Epithelial cell of proximal tubule (primary cell): ENCODE measurements at regions not wholly inside any gene's neighbourhood (a gene's known extent, or its start where the extent isn't known, plus 50 kb on each side); places are given as distances from the start of the nearest gene placed in this dataset.

Experiments used
- DNase-seq: peaks from one replicate; pipeline ENCODE4 v3.0.0-alpha.2; 2011; ENCODE audit warnings: low read depth
- H3K4me3 ChIP-seq: 2 replicates; pipeline ENCODE4 v1.5.1; 2011; ENCODE audit warnings: low read depth, mild to moderate bottlenecking, low read length
- CTCF ChIP-seq: conservative IDR thresholded peaks from 2 replicates; pipeline ENCODE4 v1.5.1; 2012; ENCODE audit warnings: low read depth, mild to moderate bottlenecking, low read length

- no peak for DNase-seq
- H3K4me3 ChIP-seq, result no peak overlapping the region
- no peak for TF ChIP-seq CTCF
Observed at GRCh38 chr10:10630782-10631181, 386.9 kb upstream of the CELF2 start.

- DNase-seq, result no peak
- no peak overlapping the region for H3K4me3 ChIP-seq
- no peak for TF ChIP-seq CTCF
Observed at GRCh38 chr10:10642189-10642588, 375.5 kb upstream of the CELF2 start.

GRCh38 chr10:10642751-10643150, 374.9 kb upstream of the CELF2 start:
- H3K4me3 ChIP-seq, result no peak overlapping the region
- no peak for DNase-seq
- no peak for TF ChIP-seq CTCF

GRCh38 chr10:10644008-10644646, 373.5 kb upstream of the CELF2 start:
- no peak for TF ChIP-seq CTCF
- H3K4me3 ChIP-seq, result no peak overlapping the region
- DNase-seq, result no peak

GRCh38 chr10:10644676-10645385, 372.8 kb upstream of the CELF2 start:
- no peak overlapping the region for H3K4me3 ChIP-seq
- DNase-seq, result no peak
- no peak for TF ChIP-seq CTCF

- TF ChIP-seq CTCF, result no peak
- H3K4me3 ChIP-seq, result no peak overlapping the region
- no peak for DNase-seq
Observed at GRCh38 chr10:10647331-10647730, 370.3 kb upstream of the CELF2 start.

GRCh38 chr10:10657139-10657760, 360.4 kb upstream of the CELF2 start:
- DNase-seq, result no peak
- TF ChIP-seq CTCF, result no peak
- H3K4me3 ChIP-seq, result no peak overlapping the region
